Heart left ventricle (tissue), 16 donors: ENCODE measurements at regions not wholly inside any gene's neighbourhood (a gene's known extent, or its start where the extent isn't known, plus 50 kb on each side); places are given as distances from the start of the nearest gene placed in this dataset.

Experiments used
- ATAC-seq, 4 donors: fragments of 200-7000 bp; cut with Tn5 transposase; one replicate each; pipeline ENCODE4 v1.9.1; 2020 to 2022; ENCODE audit warnings: moderate library complexity in 4 of 4, mild to moderate bottlenecking in 3 of 4, moderate number of reproducible peaks in 1 of 4
- DNase-seq, 5 donors: peaks; one replicate each; pipeline ENCODE4 v3.0.0-alpha.2; 2020
- H3K27ac ChIP-seq, 12 donors: fragments of 200-600 bp; sonication (generic) in 4 of 12; one replicate each; pipeline versions ENCODE4 v1.5.0 to v1.8.0; 2016 to 2022; ENCODE audit warnings: mild to moderate bottlenecking in 2 of 12
- H3K27me3 ChIP-seq, 9 donors: fragments of 200-600 bp; sonication (generic) in 2 of 9; one replicate each; pipeline versions ENCODE4 v1.5.1 to v1.8.0; 2016 to 2022; ENCODE audit warnings: mild to moderate bottlenecking in 3 of 9
- H3K36me3 ChIP-seq, 9 donors: fragments of 200-600 bp; sonication (generic) in 2 of 9; one replicate each; pipeline versions ENCODE4 v1.5.0 to v1.8.0; 2018 to 2022; ENCODE audit warnings: mild to moderate bottlenecking in 2 of 9
- H3K4me1 ChIP-seq, 12 donors: fragments of 200-600 bp; sonication (generic) in 4 of 12; one replicate each; pipeline versions ENCODE4 v1.5.0 to v1.8.0; 2016 to 2022; ENCODE audit warnings: mild to moderate bottlenecking in 3 of 12
- H3K4me3 ChIP-seq, 12 donors: fragments of 200-600 bp; sonication (generic) in 4 of 12; one replicate each; pipeline versions ENCODE4 v1.5.0 to v1.8.0; 2017 to 2022; ENCODE audit warnings: mild to moderate bottlenecking in 9 of 12, moderate library complexity in 4 of 12
- H3K9me3 ChIP-seq, 12 donors: fragments of 200-600 bp; sonication (generic) in 4 of 12; one replicate each; pipeline versions ENCODE4 v1.5.0 to v1.8.0; 2016 to 2022; ENCODE audit warnings: mild to moderate bottlenecking in 1 of 12
- POLR2A ChIP-seq, 2 donors: fragments of 450-650 bp; IDR thresholded peaks; one replicate each; pipeline ENCODE4 v1.6.1; 2017; ENCODE audit warnings: antibody characterized with exemption in 2 of 2, mild to moderate bottlenecking in 2 of 2, moderate library complexity in 2 of 2
- WGBS, 4 donors: extraction: QIAGEN DNeasy Blood & Tissue Kit in 2 of 4; methylation state at CpG; one replicate each; pipeline versions ENCODE4 v1.1.5 to v1.1.7; 2013 to 2018; 5-methylcytosine and 5-hydroxymethylcytosine counted together
- intact Hi-C, 10 donors: fragments of 100-400 bp; cut with DNase I; formaldehyde crosslinking; loops; one replicate each; pipeline versions ENCODE4 v1.11.1 to v1.14.2; 2022
- TF ChIP-seq, protein P1 (sequence below), 12 donors: fragments of 200-600 bp; sonication (generic) in 4 of 12; IDR thresholded peaks; one replicate each; pipeline versions ENCODE4 v1.5.0 to v1.8.0; 2018 to 2022; ENCODE audit warnings: antibody characterized with exemption in 12 of 12, mild to moderate bottlenecking in 5 of 12
- donor health status: ischemic (EF 13 %, LVEDD 7.1; RV severe dilation, severe dysfunction).
- donor health status: healthy with polysubstance abuse.
- donor health status: DM: no; HTN: yes; CAD: no.
- donor health status: DM: no; HTN: no; CAD: no.
- donor health status: ischemic (EF 25% LVEDD 6.9; RV normal size, moderate dysfunction).
- donor health status: ischemic (EF 25% LVEDD 5.7; RV mildly dilated, moderate dysfunction).
- donor health status: healthy.
- donor health status: DM: yes; HTN: yes; CAD: no.
- donor health status: ischemic (EF 35%, LVEDD 5.7; RV mildly dilated, moderate dysfunction).
- donor health status: nonischemic (EF 11% LVEDD 7.7; RV severe dilation, severe dysfunction).
- donor health status: DM: yes; HTN: yes; CAD: no.
- donor health status: PGD.
- donor health status: ischemic (EF 29% LVEDD 5.4; RV normal size, mild dysfunction).
- donor health status: nonischemic (EF 23%, LVEDD 6.1; RV moderate dilation, normal function).

DNA sequence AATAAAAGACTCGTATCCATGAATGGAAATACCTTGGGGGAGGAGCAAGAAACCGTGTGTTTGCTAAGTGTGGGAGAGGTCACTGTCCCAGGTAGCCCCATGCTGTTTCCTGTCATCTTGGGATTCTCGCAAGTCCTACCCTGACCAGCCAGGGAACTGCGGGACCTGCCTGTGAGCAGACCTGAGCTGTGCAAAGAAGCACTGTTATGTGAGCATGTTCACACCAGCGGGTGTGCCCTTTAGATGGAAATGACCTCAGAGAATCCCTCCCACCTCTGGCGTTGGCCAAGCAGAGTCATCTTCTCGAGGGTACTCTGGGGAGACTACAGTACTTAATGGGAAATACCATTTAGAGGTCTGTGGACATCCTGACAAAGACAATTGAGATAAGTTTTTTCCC lies 127.0 kb upstream of the MON1B start:
- no peaks in the 10 kb centered on the region for H3K27me3 ChIP-seq
- no peaks in the 10 kb centered on the region for H3K9me3 ChIP-seq
- peak in 1 of 5 donors; percentile 36 for DNase-seq
- no peaks in the 10 kb centered on the region for H3K36me3 ChIP-seq
- peak overlapping the region in 1 of 12 donors; percentile 9 for H3K27ac ChIP-seq
- H3K4me3 ChIP-seq: no peak overlapping the region
- TF ChIP-seq, protein P1, sequence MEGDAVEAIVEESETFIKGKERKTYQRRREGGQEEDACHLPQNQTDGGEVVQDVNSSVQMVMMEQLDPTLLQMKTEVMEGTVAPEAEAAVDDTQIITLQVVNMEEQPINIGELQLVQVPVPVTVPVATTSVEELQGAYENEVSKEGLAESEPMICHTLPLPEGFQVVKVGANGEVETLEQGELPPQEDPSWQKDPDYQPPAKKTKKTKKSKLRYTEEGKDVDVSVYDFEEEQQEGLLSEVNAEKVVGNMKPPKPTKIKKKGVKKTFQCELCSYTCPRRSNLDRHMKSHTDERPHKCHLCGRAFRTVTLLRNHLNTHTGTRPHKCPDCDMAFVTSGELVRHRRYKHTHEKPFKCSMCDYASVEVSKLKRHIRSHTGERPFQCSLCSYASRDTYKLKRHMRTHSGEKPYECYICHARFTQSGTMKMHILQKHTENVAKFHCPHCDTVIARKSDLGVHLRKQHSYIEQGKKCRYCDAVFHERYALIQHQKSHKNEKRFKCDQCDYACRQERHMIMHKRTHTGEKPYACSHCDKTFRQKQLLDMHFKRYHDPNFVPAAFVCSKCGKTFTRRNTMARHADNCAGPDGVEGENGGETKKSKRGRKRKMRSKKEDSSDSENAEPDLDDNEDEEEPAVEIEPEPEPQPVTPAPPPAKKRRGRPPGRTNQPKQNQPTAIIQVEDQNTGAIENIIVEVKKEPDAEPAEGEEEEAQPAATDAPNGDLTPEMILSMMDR (IDR thresholded peaks at IDR 0.05): no peak
- no peak for TF ChIP-seq POLR2A (IDR thresholded peaks at IDR 0.05)
- ATAC-seq: peak in 3 of 4 donors; percentile 13 to 36 (median 34)
- WGBS, 4 donors: 57 to 65% (median 60%) methylated on average over 7 of the region's 7 CpGs
- intact Hi-C loops: loop anchor here in 1 of 10 donors (10.0 kb wide), 1 partner anchor 101 kb away; no protein-coding TSS in a partner anchor
- peaks cover 0 to 42% (median 16%) of the 10 kb centered on the region in 12 donors for H3K4me1 ChIP-seq

- DNase-seq (peak in 1 of 5 donors; percentile 27), ATAC-seq (peak in 2 of 4 donors; percentile 36 to 56)
- 41 to 53% (median 49%) methylated on average over 9 of the region's 9 CpGs for WGBS, 4 donors
- Histone ChIP-seq H3K9me3 (no peaks in the 10 kb centered on the region), H3K4me1 (peaks cover 0 to 45% (median 16%) of the 10 kb centered on the region in 12 donors), H3K27ac (peak overlapping the region in 2 of 12 donors; percentile 22 to 23), H3K27me3 (no peaks in the 10 kb centered on the region), H3K4me3 (no peak overlapping the region), H3K36me3 (no peaks in the 10 kb centered on the region)
- TF ChIP-seq, protein P1 (IDR thresholded peaks at IDR 0.05): no peak
- TF ChIP-seq POLR2A (IDR thresholded peaks at IDR 0.05): no peak
- intact Hi-C loops: loop anchor here in 2 of 10 donors (5.0 to 10.0 kb wide), 2 partner anchors 98 to 100 kb away; no protein-coding TSS in a partner anchor
Observed at GRCh38 chr16:77066896-77067496, 124.0 kb upstream of the MON1B start.

GRCh38 chr16:77067900-77068299 lies 123.1 kb upstream of the MON1B start:
- intact Hi-C loops: loop anchor here in 2 of 10 donors (5.0 to 10.0 kb wide), 2 partner anchors 97 to 99 kb away; no protein-coding TSS in a partner anchor

GRCh38 chr16:77068402-77068801 lies 122.6 kb upstream of the MON1B start:
- peaks cover 0 to 33% (median 9%) of the 10 kb centered on the region in 12 donors for H3K4me1 ChIP-seq
- H3K9me3 ChIP-seq: peaks cover 0 to 4% (median 0%) of the 10 kb centered on the region in 12 donors
- no peaks in the 10 kb centered on the region for H3K36me3 ChIP-seq
- TF ChIP-seq, protein P1 (IDR thresholded peaks at IDR 0.05): no peak
- no peak for TF ChIP-seq POLR2A (IDR thresholded peaks at IDR 0.05)
- no peaks in the 10 kb centered on the region for H3K27me3 ChIP-seq
- intact Hi-C loops: loop anchor here in 2 of 10 donors (5.0 to 10.0 kb wide), 2 partner anchors 96 to 99 kb away; no protein-coding TSS in a partner anchor
- DNase-seq (no peak), ATAC-seq (peak in 2 of 4 donors; percentile 36 to 73)
- no peak overlapping the region for H3K4me3 ChIP-seq
- H3K27ac ChIP-seq: no peak overlapping the region
- 57 to 75% (median 65%) methylated on average over 1 of the region's 1 CpG for WGBS, 4 donors

More at GRCh38 chr16:77067900-77068299, 123.1 kb upstream of the MON1B start:
- no peaks in the 10 kb centered on the region for H3K9me3 ChIP-seq
- DNase-seq (no peak), ATAC-seq (no peak)
- H3K4me1 ChIP-seq: peaks cover 0 to 38% (median 13%) of the 10 kb centered on the region in 12 donors
- 52 to 63% (median 56%) methylated on average over 2 of the region's 2 CpGs for WGBS, 4 donors
- no peak overlapping the region for H3K27ac ChIP-seq
- H3K27me3 ChIP-seq: no peaks in the 10 kb centered on the region
- H3K4me3 ChIP-seq: no peak overlapping the region
- H3K36me3 ChIP-seq: no peaks in the 10 kb centered on the region
- no peak for TF ChIP-seq POLR2A (IDR thresholded peaks at IDR 0.05)
- TF ChIP-seq, protein P1 (IDR thresholded peaks at IDR 0.05): no peak
